ENCODE measurements at regions not wholly inside any gene's neighbourhood (a gene's known extent, or its start where the extent isn't known, plus 50 kb on each side); places are given as distances from the start of the nearest gene placed in this dataset.
"Not testable (repeated sequence)": the region's sequence is repeated elsewhere in the genome, so short reads cannot be mapped to it uniquely, and the experiment has no call there.

DNA sequence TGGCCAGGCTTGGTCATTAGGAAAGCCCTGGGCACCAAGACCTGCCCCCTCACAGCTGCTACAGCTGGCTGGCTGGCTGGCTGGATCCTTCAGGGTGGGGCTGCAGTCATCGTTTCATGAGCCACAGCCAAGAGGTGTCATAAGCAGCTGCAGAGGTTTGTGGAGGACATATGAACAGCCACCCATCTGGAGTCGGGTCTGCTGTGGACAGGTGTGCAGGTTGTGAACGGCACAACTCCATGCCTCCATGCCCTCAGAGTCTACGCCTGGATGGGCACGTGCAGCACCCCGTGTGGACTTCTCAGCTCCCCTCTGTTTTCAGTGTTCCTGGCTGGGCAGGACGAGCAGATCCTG lies 4083.6 kb upstream of the TPTE start:
- not testable (repeated sequence) for TF ChIP-seq POLR2A (IDR thresholded peaks at IDR 0.05)
- TF ChIP-seq, protein P1, sequence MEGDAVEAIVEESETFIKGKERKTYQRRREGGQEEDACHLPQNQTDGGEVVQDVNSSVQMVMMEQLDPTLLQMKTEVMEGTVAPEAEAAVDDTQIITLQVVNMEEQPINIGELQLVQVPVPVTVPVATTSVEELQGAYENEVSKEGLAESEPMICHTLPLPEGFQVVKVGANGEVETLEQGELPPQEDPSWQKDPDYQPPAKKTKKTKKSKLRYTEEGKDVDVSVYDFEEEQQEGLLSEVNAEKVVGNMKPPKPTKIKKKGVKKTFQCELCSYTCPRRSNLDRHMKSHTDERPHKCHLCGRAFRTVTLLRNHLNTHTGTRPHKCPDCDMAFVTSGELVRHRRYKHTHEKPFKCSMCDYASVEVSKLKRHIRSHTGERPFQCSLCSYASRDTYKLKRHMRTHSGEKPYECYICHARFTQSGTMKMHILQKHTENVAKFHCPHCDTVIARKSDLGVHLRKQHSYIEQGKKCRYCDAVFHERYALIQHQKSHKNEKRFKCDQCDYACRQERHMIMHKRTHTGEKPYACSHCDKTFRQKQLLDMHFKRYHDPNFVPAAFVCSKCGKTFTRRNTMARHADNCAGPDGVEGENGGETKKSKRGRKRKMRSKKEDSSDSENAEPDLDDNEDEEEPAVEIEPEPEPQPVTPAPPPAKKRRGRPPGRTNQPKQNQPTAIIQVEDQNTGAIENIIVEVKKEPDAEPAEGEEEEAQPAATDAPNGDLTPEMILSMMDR (IDR thresholded peaks at IDR 0.05) = not testable (repeated sequence)
